ENCODE measurements at regions not wholly inside any gene's neighbourhood (a gene's known extent, or its start where the extent isn't known, plus 50 kb on each side); places are given as distances from the start of the nearest gene placed in this dataset.

DNA sequence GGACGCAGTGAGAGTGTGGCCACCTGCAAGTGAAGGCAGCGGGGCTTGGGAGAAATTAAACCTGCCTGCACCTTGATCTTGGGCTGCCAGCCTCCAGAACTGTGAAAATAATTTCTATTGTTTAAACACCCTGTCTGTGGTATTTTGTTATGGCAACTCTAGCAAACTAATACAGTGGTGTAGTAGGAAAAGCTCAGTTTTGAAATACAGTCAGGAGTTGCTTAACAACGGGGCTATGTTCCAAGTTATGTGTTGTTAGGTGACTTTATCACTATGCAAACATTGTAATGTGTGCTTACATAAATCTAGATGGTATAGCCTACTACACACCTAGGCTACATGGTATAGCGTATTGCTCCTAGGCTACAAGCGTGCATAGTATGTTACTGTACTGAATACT, 93.4 kb upstream of the FN1 start:
- DNase-seq = peak; percentile 79

DNA sequence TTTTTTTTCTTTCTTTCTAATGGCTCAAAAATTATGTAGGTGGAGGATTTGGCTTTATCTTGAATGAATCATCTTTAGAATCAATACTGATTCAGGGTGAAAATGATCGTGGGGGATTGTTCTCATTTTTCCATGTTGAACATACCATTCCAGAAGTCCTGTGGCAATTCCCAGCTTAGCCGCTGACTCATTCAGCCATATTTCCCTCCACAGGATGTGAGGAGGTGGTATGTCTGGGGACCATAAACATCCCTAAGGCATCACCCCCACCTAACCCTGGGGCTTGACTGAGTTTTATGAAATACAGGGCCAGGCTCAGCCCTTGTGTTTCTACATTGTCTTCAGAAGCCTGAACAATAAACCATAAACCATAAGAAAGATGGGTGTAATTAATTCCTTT, 92.7 kb upstream of the FN1 start:
- peak; percentile 98 for DNase-seq

DNA sequence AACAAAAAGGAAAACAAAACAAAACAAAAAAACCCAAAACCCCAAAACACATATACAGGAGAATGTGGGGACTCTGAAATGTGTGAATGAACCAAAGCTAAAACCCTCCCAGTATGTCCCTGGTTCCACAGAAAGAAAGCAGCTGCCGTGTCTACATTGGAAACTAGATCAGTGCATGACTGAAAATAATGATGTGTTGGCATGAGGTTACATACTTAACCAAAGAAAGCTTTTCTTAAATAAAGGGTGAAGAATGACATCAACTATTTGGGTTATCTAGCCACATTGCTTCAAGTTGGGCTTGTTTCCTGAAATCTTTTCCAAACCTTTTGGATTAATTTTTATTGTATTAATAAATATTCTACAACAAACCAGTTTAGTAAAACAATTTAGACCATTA, 91.9 kb upstream of the FN1 start:
- peak; percentile 71 for DNase-seq

DNA sequence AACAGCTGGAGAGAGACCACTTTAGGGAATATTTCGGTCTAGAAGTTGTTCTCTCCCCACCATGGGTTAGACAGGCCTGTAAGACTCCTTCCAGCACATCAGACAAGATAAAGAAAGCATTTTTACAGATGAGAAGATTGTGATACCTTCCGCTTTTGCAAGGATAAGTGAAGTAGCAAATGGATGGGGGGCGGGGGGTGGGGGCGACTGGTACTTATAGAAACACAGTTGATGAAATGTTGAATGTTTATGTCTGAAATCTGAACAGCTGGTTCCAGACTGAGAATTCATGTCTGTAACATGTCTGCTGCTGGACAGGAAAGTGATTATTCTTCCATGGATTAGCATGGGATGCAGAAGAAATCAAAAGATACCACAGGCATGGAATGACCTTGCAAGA, 90.5 kb upstream of the FN1 start:
- no peak for DNase-seq

DNA sequence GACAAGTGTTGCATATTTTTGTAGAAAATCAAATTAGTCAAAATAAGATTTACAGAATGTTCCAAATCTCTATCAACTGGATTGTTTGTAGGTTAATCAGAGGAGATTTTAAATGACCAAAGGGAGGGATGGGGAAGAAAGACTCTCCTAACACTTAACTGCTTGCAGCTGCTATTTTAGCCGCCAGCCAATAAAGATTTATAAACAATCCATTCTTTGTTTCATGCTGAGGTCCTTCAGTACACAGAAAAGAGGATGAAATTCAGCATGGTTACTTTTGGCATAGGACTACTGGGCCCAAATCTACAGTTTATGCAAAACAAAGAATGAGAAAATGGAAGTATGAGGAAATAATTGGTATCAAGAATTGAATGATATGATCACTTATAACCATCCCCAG, 86.4 kb upstream of the FN1 start:
- DNase-seq = no peak

DNA sequence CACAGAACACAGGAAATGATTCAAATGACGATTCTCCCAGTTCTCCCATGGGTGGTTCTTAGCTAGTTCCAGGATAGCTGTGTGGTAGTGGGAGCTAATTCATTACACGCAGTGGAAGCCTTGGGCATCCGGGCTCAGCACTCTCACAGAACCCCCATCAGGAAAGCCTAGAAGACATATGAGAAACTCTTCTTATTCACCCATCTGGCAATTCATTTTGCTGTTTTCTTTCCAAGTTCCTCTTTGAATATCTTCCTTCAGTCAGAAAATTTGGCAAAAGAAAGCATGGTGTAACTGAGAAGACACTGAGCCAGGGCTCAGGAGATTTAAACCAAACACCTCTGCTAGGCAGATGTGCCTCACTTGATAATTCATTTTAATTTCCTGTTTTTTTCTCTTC, 85.2 kb upstream of the FN1 start:
- DNase-seq = no peak

DNA sequence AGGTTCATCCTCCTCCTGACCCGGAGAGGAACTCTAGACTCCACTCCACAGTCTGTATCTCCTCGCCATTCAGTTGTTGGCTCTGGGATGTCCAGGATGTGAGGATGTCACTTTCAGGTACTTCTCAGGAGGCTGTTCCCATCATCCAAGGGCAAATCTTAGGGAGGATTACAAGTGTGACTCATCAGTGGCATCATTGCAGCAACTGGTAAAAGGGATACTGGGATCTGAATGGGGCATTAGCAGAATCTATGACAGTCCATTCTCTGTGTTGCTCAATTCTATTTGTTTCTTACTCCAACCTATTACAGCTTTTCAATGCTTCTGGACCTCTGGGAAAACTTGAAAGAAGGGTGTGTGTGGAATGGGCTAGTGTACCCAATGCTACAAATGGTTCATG, 81.5 kb upstream of the FN1 start:
- DNase-seq = no peak

DNA sequence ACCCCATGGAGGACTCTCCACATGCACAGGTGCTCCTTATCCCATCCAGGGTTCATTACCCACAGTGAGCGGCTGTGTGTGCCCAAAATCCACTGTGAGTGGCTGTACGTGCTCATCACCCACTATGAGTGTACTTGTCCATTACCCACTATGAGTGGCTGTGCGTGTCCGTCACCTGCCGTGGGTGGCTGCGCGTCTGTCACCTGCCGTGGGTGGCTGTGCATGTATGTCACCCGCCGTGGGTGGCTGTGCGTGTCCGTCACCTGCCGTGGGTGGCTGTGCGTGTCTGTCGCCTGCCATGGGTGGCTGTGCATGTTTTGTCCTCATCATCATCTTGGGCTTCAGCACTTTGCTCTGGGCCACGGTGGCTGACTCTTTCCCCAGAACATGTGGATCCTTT, 78.6 kb upstream of the FN1 start:
- no peak for DNase-seq

DNA sequence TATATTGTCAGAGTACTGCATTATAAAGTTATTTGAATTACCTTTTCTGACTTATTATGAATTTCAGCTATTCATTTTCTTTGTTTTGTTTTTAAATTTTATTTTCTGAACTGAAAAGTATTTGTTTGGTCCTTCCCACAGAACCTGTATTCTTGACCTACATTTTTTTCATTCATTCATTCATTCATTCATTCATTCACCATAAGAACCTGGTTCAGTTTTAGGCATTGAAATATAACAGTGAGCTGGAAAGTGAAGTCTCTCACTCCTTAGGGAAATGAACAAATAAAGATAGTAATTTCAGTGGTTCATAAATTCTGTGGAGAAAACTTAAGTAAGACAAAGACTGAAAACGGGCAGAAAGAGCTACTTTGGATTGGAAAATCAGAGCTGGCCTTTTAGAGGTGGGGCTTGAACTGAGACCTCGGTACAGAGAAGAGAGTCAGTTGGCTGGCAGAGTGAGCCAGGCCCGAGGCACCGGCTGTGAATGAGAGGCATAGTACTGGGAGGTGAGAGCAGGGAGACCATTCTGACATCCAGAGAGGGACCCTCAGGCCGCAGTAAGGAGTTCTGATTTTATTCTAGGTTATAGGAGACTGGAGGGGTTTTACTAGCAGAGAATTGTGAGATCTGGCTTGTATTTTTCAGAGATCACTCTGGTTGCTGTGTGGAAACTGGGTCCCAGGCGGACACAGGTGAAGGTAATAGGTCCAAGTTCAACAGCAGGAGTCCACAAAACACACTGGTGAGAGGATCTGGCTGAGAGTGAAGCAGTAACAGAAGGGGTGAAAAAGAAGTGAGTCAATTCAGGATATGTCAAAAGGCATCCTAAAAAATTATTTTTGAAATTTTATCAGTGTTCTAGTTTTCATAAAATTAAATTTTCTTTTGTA, 75.8 kb upstream of the FN1 start:
- DNase-seq = no peak

DNA sequence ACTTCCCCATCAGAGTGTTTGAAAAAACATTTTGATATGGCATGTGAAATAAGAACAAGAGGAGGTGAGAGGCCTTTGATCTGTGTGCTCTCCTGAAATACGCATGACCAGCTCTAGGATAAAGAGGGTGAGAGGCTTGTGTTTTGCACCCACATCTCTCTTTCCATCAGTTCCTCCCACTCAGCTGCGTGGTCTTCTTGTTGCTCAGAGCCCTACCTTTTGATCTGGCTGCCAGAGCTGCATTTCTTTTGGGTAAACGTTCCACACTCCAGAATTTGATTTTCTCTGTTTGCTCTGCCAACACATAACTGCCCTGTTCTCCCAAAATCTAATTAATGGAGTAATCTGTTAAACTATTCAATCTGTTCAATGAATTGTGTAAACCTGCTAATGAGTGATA, 72.0 kb upstream of the FN1 start:
- DNase-seq = no peak

DNA sequence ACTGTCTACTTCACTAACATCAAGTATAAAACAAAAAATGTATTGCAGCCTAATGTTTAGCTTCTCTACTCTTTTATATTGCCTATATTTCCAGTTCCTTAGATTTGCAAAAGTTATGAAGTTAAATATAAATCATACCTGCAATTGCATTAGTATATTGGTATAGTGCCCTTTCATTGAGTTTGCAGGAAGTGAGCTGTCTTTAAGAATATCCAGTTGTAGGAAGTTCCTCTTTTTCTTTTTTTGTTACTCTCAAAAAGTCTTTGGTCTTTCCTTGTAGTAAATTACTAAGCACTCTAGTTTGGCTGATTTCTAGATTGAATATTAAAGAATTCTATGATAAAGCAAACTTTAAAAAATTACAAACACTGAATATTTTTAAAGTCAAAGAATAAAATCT, 71.3 kb upstream of the FN1 start:
- DNase-seq = no peak

DNA sequence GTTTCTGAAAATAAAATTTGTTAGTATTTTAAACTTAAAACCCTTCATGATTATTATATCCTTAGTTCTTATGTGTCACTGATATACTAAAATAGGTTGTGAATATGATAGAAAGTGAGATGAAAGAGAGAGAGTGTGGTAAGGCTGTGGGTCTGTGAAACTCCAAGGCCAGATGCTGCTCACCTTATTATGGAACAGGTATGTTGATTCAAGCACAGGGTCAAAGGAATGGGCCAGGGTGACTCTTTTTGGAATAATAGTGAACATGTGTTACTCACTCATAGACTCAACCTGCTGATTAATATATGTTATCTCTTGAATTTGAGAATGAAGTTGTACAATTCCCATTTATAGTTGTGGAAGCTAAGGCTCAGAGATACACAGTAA, 70.7 kb upstream of the FN1 start:
- DNase-seq = no peak

DNA sequence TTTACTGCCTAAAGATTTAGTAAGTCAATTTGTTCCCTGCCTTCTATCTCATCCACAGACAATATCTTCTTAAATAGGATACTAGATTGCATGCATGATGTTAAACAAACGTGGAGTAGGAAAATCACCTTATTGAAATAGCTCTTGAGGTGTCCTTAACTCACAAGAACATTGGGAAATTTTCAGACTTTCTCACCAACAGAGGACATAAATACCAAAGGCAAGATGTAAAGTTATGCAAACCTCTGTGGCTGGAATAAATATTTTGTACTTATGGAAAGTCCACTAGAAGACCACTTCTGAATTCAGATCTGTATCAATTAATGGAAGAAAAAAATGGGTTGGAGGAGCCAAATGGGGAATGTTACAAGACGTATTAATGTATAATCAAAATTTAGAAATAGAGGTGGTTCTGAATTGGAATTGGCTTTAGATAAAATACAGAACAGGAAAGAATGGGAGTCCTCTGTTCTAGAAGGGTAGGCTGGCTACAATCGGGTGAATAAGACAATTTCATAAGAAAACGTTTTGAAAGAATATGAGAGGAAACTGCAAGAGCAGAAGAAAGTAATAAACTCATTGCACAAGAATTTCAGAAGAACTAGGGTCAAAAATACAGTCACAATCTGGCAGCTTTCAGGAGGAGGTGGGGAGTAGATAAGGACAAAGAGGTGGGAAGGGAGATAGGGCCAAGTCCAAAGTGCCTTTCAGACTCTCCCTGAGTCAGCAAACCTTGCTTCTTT, 69.3 kb upstream of the FN1 start:
- DNase-seq = peak; percentile 52

DNA sequence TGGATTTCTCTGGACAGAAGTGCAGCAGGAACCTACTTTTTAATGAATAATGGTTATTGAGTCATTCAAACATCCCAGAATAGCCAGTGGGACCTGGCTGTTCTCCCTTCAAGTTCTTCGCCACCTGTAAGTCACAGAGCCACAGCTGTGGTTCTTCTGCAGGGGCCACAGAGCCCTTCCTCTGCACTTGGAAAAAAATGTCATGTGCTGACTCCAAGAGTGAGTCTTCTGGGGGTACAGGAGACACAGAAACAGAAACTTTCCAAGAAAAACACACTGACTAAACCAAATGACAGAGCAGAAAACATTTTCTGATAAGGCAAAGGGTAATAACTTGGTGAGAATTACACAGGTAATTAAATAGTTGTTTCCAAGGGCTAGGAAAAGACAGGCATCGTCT, 68.7 kb upstream of the FN1 start:
- no peak for DNase-seq

DNA sequence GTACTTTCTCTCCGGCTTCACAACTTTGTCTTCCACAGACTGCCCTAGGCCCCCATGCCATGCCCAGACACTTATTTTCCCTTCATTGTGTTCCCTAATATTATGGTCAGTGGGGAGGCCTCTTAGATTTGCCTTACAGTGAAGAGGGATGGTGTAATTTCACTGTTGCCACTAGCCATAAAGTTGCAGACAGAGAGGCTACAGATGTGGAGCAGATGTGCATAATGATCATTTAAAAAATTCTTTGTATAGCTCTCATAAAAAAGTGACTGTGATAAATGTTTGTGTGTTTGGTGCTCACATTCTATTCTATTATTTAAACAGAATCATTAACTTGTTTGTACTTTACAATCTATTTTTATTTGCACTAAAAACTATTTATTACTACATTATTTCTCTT, 67.5 kb upstream of the FN1 start:
- peak; percentile 22 for DNase-seq

DNA sequence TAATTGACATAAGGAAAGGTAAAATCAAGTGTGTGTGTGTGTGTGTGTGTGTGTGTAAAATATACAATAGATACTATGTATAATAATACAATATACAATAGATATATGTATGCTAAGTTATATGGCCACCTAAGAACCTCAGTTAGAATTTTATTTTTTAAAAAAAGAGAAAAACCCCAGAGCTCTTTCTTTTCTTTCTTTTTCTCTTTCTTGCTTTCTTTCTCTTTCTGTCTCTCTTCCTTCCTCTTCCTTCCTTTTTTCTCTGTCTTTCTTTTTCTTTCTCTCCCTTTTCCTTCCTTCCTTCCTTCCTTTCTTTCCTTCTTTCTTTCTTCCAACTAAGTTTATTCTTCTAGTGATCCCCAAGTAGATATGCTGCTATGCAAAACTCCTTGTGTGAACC, 64.6 kb upstream of the FN1 start:
- DNase-seq = no peak

DNA sequence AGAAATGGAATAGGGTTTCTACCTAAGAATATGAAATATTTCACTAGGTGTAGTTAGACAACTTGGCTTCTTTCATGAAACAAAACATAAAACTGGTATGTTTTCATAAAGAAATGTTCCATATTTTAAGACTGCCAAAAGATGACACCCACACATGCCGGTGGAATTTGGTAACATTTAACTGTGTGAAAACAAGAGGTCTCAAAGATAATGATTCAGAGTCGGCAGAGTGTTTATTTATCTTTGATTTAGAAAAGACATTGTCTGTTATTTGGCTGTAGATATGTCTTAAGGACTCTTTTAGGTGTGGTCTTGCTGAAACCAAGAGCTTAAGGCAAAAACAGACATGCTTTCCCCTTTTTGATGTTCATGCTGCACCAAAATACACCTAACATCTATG, 63.5 kb upstream of the FN1 start:
- DNase-seq = peak; percentile 57

DNA sequence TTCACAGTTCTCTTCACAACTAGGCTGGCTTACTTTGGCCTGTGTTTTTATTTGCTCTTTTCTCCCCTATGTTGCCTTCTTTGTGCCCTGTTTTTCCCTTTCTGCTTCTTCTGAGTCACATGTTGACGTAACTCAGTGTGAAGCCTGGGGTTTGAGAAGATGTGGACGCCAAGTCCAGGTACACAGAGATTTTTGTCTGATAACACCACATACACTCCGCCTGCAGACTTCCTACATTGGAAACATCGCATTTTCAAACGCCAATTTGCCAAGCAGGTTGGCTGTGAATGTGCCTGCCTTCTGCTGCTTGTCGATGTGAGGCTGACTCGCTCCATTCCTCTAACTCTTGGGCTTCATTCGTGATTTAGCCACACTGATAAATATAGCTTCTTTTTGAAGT, 62.6 kb upstream of the FN1 start:
- DNase-seq = no peak

DNA sequence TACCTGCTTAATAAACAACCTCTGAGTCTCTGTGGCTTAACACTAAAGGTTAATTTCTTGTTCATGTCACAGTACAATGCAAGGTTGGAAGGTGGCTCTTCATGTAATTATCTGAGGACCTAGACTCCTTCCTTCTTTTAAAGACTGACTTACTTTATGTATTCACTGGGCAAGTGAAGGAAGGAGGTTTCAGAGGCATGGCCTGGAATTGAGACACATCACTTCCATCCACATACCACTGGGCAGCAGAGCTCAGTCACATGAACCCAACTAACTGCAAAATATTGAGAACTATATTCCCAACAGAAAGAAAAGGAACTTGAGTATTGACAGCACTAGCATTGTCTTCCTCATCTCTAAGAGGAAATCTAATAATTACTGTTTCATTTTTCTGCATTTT, 57.5 kb upstream of the FN1 start:
- DNase-seq = no peak

DNA sequence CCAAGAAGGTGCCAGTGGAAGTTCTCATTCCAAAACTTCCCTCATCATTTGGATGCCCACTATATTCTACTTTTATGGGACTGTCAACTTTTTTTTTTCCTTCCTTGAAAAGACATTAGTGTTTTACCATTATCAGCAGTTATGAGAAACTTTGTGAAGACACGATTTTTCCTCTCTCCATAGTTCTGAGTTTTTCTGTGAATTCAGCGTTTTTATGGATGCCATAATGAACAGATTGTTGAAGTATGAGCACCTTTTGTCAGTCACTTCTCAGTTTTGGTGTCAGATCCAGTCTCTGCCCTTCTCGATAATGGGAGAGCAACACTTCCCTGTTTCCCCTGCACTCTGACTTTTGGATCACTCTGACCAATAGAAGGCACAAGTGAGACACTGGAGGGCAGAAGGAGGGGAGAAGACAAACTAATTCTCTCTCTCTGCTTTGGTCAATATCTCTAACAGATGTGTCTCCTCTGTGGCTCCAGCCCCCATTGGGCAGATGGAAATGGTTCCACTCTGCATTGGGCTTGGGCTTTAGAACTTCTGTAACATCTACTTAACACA, 53.5 kb upstream of the FN1 start:
- no peak for DNase-seq

DNA sequence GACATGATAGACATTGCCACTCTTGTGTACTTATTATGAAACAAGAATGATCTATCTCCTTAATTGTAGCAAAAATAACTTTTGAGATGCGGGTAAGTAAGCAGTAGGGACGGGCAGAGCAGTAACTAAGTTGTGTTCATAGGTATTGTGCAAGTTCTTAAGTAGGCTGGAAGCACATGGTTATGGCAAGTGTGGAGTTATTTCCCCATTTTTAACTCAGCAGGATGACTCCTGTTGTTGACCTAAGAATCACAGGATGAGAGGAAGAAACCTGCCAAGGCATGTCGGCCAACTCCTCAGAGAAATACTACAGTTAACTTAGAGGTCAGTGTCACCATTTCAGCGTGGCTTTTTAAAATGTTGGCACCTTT, 51.1 kb upstream of the FN1 start:
- DNase-seq = no peak

DNA sequence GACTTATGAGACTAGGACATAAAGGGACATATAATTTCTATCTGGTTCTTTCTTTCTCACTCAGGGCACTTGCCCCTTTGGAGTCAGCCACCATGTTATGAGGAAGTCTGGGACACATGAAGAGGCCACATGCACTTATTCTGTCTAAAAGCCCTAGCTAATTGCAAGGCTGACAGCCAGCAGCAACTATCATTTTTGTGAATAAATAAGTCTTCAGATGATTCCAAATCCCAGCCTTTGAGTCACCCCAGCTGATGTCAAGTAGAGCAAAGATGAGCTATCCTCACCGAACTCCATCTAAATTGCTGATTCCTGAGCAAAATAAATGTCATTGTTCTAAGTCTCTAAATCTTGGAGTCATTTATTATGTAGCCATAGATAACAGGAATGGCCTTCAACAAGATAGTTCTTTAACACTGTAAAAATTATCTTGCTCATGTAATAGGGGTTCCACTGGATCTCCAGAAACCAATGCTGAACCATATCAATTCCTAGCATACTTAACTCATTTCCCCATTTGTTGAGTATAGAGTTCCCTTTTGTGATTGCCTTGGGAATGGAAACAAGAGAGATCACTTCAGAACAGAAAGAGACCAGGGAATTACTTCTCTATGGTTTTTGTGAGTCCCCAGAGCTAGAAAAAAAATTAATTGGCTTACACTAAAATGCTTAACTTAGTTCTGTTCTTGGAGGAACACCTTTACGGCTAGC, 50.6 kb upstream of the FN1 start:
- DNase-seq = no peak

Measured in HCEC 1CT (cell line).